ENCODE measurements at regions not wholly inside any gene's neighbourhood (a gene's known extent, or its start where the extent isn't known, plus 50 kb on each side); places are given as distances from the start of the nearest gene placed in this dataset.

- TF ChIP-seq CTCF (IDR thresholded peaks at IDR 0.05) (no peak), POLR2AphosphoS5 (IDR thresholded peaks at IDR 0.05; ENCODE audit: low read depth, low read length) (no peak), REST (IDR thresholded peaks at IDR 0.05; ENCODE audit: insufficient read depth in 1 of 2, low read depth in 2 of 2, low read length in 1 of 2) (no peak), TCF7L2 (IDR thresholded peaks at IDR 0.05; ENCODE audit: low read depth, low read length) (no peak)
These were observed 1873.4 kb downstream of the LRRC4C start for GRCh38 chr11:39586036-39586435.
